ENCODE measurements at regions not wholly inside any gene's neighbourhood (a gene's known extent, or its start where the extent isn't known, plus 50 kb on each side); places are given as distances from the start of the nearest gene placed in this dataset.
A peak's percentile ranks its signal among the peaks of the same experiment; 100 is the strongest.

DNA sequence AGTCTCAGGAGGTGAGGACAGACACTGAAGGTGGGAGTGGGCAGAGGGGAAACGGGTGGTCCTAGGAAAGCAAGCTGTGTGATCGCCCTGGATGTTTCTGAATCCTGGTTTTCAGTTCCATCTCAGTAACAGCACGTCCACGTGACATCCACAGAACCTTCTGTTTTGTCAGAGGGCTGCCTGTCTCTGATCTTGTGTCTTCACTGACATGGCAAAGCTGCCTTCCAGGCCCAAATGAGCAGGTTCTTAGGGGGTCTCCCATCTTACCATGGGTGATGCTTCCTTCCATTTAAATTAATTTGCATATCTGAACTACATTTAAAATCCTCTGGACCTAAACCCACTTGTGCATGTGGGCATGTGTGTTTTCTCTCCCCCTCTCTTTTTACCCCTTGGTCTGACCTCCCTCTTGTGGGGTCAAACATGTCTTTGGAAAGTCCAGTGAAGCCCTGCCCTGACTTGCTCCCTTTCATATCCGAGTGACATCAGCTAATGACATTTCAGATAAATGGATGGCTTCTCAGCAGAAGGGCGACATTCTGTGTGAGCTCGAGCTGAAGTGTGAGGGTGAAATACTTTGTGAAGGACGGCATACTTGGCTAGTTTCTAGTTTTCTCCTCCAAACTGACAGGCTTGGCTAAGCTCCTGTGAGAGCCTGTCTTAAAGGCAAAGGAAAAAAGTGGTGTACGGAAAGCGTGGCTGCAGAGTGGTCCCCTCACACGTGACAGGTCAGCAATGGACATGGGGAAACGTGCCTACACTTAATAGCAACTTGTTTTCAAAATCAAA is 204.8 kb upstream of the S1PR3 start:
- no peaks in the 10 kb centered on the region for H3K9me3 Mint-ChIP-seq
- H3K4me1 Mint-ChIP-seq (ENCODE audit: low read depth): peaks cover 12% of the 10 kb centered on the region
- no peak for DNase-seq
- H3K27me3 Mint-ChIP-seq (ENCODE audit: low read depth): peaks cover 34% of the 10 kb centered on the region
- no peak for ATAC-seq (replicated peaks in 1 of 2)
- no peak overlapping the region for H3K4me3 Mint-ChIP-seq
- no peaks in the 10 kb centered on the region for H3K36me3 Mint-ChIP-seq (ENCODE audit: insufficient read depth in 2 of 2)
- no peak overlapping the region for H3K27ac Mint-ChIP-seq

DNA sequence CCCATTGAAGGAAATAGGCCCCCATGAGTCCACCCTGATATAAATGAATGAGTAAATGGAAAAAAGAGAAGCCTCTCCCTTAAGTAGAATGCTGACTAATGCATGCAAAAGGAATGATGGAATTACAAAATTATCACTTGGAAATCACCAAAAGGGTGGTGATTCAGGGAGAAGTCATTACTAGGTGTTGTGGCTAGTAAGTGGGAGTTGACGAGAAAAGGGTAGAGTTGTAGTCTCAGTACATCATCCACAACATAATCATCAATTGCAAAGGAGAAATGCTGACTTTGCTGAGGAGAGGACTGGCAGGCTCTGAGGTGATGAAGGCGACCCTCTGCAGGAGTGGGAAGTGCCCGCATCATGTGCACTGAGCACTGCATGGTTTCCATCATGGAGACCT is 201.5 kb upstream of the S1PR3 start:
- Mint-ChIP-seq H3K27me3 (ENCODE audit: low read depth) (peaks cover 16% of the 10 kb centered on the region), H3K9me3 (no peaks in the 10 kb centered on the region), H3K4me1 (ENCODE audit: low read depth) (peaks cover 18% of the 10 kb centered on the region), H3K27ac (no peak overlapping the region), H3K36me3 (ENCODE audit: insufficient read depth in 2 of 2) (no peaks in the 10 kb centered on the region), H3K4me3 (no peak overlapping the region)
- ATAC-seq (replicated peaks in 1 of 2): peak; percentile 25 to 65
- no peak for DNase-seq

DNA sequence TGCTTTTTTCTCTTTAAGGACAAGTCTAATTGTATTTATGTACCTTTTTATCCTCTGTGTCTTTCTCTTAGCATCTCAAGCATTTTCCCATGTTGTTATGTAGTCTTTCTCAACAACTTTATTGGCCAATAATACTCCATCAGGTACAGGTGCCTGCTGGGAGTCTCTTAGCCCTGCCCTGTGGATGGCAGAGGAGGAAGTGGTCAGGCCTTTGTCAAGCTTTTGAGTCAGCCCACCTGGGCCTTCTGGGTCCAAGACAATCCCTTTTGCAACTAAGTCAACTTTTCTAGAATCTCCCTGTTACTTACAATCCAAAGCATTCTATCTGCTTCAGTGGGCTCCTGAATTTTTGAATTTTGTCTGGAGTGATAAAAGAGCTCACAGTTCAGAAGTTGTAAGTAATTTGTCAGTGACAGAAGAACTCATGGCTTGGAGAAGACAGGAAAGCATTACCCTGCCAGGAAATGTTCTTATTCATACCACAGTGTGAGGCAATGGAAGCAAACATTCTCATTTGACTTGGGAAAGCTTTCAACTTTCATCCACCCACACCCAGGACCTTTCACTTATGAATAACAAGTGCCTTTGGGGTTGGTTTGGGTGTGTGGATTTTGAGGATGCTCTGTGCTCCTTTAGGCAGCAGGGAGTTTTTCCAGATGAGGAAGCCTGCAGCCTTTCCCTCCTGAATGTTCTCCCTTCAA is 200.0 kb upstream of the S1PR3 start:
- no peak for DNase-seq
- ATAC-seq (replicated peaks in 1 of 2): no peak

DNA sequence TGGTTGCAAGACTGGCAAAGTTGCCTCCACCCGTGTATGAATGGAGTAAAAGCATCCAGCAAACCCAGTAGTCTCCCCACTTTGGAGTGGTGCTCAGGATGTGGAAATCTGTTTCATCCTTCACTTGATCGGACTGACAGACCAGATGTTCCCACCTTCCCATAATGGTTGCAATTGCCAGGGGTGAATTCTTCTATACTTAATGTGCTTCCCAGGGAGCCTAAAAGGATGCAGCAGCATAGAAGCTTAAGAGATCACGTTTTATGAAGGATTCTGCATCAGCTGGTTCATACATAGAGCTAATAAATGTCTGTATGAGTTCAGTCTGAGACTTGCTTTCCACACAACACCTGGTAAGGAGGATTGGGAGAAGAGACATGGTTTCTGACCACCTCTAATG is 198.8 kb upstream of the S1PR3 start:
- ATAC-seq (replicated peaks in 1 of 2): no peak
- Mint-ChIP-seq H3K27me3 (ENCODE audit: low read depth) (peaks cover 25% of the 10 kb centered on the region), H3K9me3 (peaks cover 6 to 7% of the 10 kb centered on the region in 2 donors), H3K27ac (no peak overlapping the region), H3K36me3 (ENCODE audit: insufficient read depth in 2 of 2) (peaks cover 6 to 11% of the 10 kb centered on the region in 2 donors), H3K4me1 (ENCODE audit: low read depth) (peaks cover 18% of the 10 kb centered on the region), H3K4me3 (no peak overlapping the region)
- DNase-seq: no peak

More for the DNA sequence above, 200.0 kb upstream of the S1PR3 start:
- no peak overlapping the region for H3K4me3 Mint-ChIP-seq
- peaks cover 18% of the 10 kb centered on the region for H3K4me1 Mint-ChIP-seq (ENCODE audit: low read depth)
- H3K36me3 Mint-ChIP-seq (ENCODE audit: insufficient read depth in 2 of 2): peaks cover 3 to 8% of the 10 kb centered on the region in 2 donors
- peaks cover 4% of the 10 kb centered on the region in 2 donors for H3K9me3 Mint-ChIP-seq
- peak overlapping the region; percentile 20 for H3K27ac Mint-ChIP-seq
- peaks cover 26% of the 10 kb centered on the region for H3K27me3 Mint-ChIP-seq (ENCODE audit: low read depth)

DNA sequence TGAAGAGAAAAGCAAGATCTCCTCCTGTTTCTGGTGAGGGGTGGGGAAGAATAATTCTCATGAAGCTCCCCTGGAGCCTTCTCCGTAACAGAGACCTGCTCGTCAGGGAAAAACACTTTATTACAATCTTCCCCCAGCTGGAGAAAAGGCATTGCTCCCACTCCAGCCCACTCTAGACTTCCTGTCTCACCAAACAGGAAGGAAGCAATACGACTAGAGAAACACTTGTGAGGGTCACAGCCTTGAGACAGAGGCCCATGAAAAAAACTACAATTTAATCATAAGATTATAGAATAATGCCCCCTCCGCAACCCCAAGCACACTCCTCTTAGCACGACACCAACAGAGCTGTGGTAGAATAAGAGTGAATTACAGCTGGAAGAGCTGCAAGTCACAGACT is 197.2 kb upstream of the S1PR3 start:
- Mint-ChIP-seq H3K4me3 (no peak overlapping the region), H3K36me3 (ENCODE audit: insufficient read depth in 2 of 2) (peaks cover 6 to 11% of the 10 kb centered on the region in 2 donors), H3K27ac (no peak overlapping the region), H3K4me1 (ENCODE audit: low read depth) (peaks cover 18% of the 10 kb centered on the region), H3K9me3 (peaks cover 6 to 7% of the 10 kb centered on the region in 2 donors), H3K27me3 (ENCODE audit: low read depth) (peaks cover 16% of the 10 kb centered on the region)
- no peak for ATAC-seq (replicated peaks in 1 of 2)
- no peak for DNase-seq

DNA sequence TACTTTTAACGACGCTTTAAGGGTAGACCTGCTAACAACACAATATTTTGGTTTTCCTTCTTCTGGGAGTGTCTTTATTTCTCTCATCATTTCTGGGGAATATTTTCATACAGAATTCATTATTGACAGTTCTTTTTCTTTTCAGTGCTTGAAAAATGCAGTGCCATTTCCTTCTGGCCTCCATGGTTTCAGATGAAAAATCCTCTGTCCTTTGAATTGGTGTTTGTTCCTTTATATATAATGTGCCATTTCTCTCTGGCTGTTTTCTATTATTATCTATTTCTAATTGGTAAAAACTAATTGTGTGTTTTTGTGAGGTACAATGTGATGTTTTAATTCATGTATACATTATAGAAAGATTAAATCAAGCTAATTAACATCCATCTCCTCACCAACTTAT is 194.3 kb upstream of the S1PR3 start:
- H3K27me3 Mint-ChIP-seq (ENCODE audit: low read depth): peaks cover 37% of the 10 kb centered on the region
- peaks cover under 1% of the 10 kb centered on the region for H3K4me1 Mint-ChIP-seq (ENCODE audit: low read depth)
- ATAC-seq (replicated peaks in 1 of 2): no peak
- peaks cover 6 to 7% of the 10 kb centered on the region in 2 donors for H3K9me3 Mint-ChIP-seq
- no peak overlapping the region for H3K27ac Mint-ChIP-seq
- DNase-seq: no peak
- no peak overlapping the region for H3K4me3 Mint-ChIP-seq
- peaks cover 6 to 11% of the 10 kb centered on the region in 2 donors for H3K36me3 Mint-ChIP-seq (ENCODE audit: insufficient read depth in 2 of 2)

DNA sequence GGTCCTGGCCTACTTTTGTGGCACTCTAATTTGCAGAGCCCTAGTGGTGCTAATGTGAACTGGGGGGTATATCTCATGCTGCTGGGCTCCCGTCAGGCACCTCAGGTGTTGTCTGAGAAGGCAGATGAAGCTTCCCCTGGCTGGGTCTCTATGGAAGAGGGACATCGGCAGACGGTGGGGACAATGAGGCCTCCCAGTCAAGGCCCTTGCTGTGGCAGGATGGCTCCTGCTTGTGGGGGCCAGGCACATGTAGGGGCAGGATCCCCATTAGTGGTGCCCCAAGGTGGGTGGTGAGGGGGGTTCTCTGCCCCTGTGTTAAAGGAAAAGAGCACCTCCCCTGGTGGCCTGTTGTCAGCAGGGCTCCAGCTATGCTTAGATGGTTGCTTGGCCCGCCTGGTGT is 192.8 kb upstream of the S1PR3 start:
- Mint-ChIP-seq H3K27ac (no peak overlapping the region), H3K36me3 (ENCODE audit: insufficient read depth in 2 of 2) (peaks cover 6 to 11% of the 10 kb centered on the region in 2 donors), H3K27me3 (ENCODE audit: low read depth) (peaks cover 47% of the 10 kb centered on the region), H3K4me3 (no peak overlapping the region), H3K4me1 (ENCODE audit: low read depth) (no peaks in the 10 kb centered on the region), H3K9me3 (peaks cover 6 to 7% of the 10 kb centered on the region in 2 donors)
- ATAC-seq (replicated peaks in 1 of 2) (no peak), DNase-seq (no peak)

DNA sequence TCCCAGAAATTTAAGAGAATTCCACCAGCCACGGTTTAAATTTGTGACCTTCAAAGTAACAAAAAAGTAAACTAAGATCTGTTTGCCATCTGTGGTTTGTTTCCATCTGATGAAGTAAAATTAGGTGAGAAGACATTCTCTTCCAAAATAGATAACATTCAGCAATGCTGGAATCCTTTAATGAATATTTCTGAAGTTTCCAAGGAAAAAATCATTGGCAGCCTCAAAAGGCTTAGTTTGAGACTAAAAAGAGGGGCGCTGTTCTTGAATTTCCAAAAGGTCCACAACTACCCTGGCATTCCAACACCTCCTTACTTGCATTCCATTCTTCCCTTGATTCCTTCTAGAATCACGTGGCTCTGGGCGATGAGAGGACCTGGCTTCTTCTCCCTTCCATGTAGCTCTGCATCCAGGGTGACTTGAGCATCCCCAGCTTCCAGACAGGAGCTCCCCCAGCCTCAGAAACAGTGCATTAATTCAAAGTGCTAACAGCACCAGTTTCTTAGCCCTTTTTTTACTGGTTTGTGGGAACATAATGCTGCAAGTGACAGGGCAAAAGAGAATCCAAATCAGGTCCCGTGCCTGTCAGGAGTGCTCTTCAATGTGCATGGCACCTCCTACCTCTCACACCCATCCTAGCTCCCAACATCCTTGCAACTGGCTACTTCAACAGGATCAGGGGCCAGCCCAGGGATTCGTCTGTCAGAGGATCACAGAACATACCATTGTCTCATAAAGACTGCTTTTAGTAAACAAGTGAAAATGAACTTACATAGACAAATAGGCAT is 191.5 kb upstream of the S1PR3 start:
- no peak for ATAC-seq (replicated peaks in 1 of 2)

DNA sequence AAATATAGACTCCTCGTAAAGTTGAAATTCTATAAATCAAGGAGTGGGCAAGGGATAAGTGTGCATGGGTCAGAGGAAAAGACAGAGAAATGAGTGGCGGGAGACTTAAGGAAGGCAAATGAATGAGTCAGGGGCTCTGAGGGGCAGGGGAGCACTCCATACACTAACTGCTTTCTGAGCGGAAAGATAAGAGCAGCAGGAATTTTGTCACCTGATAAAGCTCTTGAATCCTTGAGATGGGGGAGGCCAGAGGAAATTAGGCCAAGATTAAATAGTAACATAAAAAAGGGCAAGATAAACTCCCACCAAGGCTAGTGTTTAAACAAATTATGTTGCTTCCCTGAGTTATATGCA is 191.0 kb upstream of the S1PR3 start:
- Mint-ChIP-seq H3K27me3 (ENCODE audit: low read depth) (peaks cover 57% of the 10 kb centered on the region), H3K9me3 (peaks cover 5 to 7% of the 10 kb centered on the region in 2 donors), H3K27ac (no peak overlapping the region), H3K4me1 (ENCODE audit: low read depth) (peaks cover 9% of the 10 kb centered on the region), H3K4me3 (no peak overlapping the region), H3K36me3 (ENCODE audit: insufficient read depth in 2 of 2) (peaks cover 5 to 10% of the 10 kb centered on the region in 2 donors)
- DNase-seq (no peak), ATAC-seq (replicated peaks in 1 of 2) (no peak)

More for the DNA sequence above, 191.5 kb upstream of the S1PR3 start:
- Mint-ChIP-seq H3K27ac (no peak overlapping the region), H3K4me1 (ENCODE audit: low read depth) (peaks cover 9% of the 10 kb centered on the region), H3K27me3 (ENCODE audit: low read depth) (peaks cover 59% of the 10 kb centered on the region), H3K9me3 (peaks cover 6 to 9% of the 10 kb centered on the region in 2 donors), H3K36me3 (ENCODE audit: insufficient read depth in 2 of 2) (peaks cover 6 to 11% of the 10 kb centered on the region in 2 donors), H3K4me3 (no peak overlapping the region)
- DNase-seq: no peak

DNA sequence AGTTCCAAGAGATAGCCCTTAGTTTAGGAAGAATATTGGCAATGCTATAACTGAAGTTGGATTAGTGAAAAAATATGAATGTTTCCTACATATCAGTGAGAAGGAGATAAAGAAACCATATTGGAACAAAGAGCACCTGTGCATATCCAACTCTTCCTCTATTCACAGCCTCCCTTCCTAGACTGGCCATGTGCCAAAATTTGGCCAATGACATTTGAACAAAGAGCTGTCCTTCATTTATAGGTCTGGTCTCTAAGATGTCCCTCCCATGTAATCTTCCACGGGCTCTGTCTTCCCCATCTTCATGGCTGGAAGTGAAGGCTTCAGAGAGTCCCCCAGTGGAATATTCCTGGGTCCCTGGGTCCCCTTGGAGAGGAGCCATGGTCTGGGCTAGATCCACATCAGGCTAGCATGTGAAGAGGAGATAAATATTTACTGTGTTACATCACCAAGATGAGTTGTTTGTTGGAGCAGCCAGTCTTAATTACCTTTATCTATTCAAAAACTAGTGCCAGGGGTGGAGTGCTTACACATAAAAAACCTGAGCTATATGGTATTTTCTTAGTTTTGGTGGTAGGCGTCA is 190.0 kb upstream of the S1PR3 start:
- Mint-ChIP-seq H3K27me3 (ENCODE audit: low read depth) (peaks cover 50% of the 10 kb centered on the region), H3K4me3 (no peak overlapping the region), H3K9me3 (peaks cover 2 to 5% of the 10 kb centered on the region in 2 donors), H3K27ac (no peak overlapping the region), H3K36me3 (ENCODE audit: insufficient read depth in 2 of 2) (peaks cover 2% of the 10 kb centered on the region in 2 donors), H3K4me1 (ENCODE audit: low read depth) (peaks cover 9% of the 10 kb centered on the region)
- DNase-seq: no peak
- ATAC-seq (replicated peaks in 1 of 2): no peak

DNA sequence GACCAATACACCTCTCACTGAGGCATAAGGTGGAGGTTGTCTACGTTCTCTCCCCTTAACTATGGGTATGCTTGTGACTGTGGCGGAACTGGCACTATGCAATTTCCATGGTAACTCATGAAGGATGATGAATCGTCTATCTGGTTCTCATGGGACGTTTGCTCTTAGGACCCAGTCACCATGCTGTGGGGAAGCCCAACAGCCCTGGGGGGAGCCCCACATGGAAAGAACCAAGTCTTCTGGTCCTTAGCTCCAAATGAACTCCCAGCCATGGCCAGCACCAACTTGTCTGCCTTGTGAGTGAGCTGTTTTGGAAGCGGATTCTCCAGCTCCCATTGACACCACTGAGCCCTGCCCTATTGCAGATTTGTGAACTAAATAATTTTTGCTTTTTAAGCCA is 188.7 kb upstream of the S1PR3 start:
- Mint-ChIP-seq H3K27ac (no peak overlapping the region), H3K4me3 (no peak overlapping the region), H3K27me3 (ENCODE audit: low read depth) (peaks cover 58% of the 10 kb centered on the region), H3K4me1 (ENCODE audit: low read depth) (peaks cover 9% of the 10 kb centered on the region), H3K9me3 (peaks cover 0 to 2% of the 10 kb centered on the region in 2 donors), H3K36me3 (ENCODE audit: insufficient read depth in 2 of 2) (no peaks in the 10 kb centered on the region)
- DNase-seq (no peak), ATAC-seq (replicated peaks in 1 of 2) (no peak)

DNA sequence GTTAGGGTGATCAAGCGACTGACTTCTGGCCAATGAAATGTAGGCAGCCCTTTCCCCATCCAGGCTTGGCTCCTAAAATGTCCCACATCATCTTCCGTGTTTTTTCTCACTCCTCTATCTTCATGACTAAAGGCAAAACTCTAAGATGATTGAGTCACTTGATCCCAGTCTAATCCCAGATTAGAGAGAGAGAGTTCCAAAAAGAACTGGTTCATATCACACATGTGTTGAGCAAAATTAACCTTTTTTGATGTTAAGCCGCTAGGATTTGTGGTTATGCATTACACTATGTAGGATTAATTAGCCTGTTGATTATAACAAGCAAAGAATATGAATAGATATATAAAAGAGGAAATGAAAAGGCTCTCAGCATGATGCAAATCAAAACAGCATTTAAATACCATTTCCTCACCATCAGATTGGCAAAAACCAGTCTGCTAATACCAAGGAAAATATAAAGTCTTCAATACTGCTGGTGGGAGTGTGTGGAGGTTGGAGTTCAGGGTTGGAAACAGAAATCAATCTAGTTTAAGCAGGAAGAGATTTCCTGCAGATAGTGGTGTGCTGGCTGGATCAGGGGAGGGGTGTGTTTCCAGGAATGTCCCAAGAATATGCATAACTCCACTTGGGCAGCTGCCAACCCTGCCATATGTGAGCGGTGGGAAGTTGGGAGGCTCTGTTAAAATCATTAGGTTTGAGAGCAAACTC is 187.6 kb upstream of the S1PR3 start:
- Mint-ChIP-seq H3K27ac (no peak overlapping the region), H3K36me3 (ENCODE audit: insufficient read depth in 2 of 2) (no peaks in the 10 kb centered on the region), H3K27me3 (ENCODE audit: low read depth) (peaks cover 57% of the 10 kb centered on the region), H3K9me3 (peaks cover 0 to 2% of the 10 kb centered on the region in 2 donors), H3K4me3 (no peak overlapping the region), H3K4me1 (ENCODE audit: low read depth) (peaks cover 9% of the 10 kb centered on the region)
- ATAC-seq (replicated peaks in 1 of 2): no peak
- no peak for DNase-seq
